HG03064 (cell line): ENCODE measurements at regions not wholly inside any gene's neighbourhood (a gene's known extent, or its start where the extent isn't known, plus 50 kb on each side); places are given as distances from the start of the nearest gene placed in this dataset.
A peak's percentile ranks its signal among the peaks of the same experiment; 100 is the strongest.
"Not testable (repeated sequence)": the region's sequence is repeated elsewhere in the genome, so short reads cannot be mapped to it uniquely, and the experiment has no call there.

Experiments used
- ATAC-seq: cut with Tn5 transposase; IDR thresholded peaks from one replicate; pipeline ENCODE4 v1.9.1; 2021; ENCODE audit warnings: low read depth; ENCODE audit not compliant: unreplicated experiment

DNA sequence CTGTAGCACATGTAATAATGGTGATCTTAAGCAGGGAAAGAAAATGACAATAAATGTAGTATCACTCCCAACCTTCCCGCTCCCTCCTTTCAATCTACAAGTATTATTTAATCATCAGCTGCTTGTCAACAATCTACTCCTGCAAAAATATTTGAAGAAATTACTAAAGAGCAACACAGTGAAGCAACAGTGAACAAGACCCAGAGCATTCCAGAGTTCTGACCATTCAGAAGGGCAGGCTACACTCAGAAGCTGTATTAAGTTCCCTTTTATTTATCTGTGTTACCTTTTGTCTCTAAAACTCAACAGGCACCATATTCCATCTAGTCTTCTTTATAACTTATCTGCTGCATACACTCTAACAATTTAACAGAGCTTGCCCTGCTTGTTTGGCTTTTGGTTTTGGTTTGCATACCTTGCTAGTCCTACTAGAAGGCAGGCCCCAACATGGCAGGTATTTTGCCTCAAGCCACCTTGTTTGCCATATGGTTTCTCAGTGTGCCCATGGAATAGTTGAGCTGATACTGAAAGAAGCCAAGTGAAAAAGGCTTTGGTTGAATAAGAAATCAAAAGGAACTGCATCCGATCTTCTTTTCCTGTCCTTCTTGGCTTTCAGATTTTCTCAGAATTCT, 253.9 kb downstream of the CEMIP2 start:
- ATAC-seq, result no peak

DNA sequence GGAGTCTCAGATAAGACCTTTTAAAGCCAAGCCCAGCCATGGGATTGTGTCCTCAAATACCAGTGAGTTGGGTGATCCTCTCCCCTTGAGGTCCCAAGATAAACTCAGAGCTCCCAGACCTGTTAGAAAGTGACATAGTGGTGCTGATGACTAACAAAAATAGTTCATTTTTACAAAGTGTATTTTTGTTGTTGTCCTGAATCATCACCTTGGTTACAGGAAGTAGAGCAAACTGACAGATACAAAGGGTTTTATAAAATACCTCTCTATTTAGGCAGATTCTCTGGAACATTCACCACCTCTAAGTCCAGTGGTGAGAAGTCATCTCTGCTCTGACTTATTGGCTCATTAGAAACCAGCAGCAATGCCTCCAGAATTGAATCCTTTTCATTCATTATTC, 259.3 kb downstream of the CEMIP2 start:
- ATAC-seq, result no peak

DNA sequence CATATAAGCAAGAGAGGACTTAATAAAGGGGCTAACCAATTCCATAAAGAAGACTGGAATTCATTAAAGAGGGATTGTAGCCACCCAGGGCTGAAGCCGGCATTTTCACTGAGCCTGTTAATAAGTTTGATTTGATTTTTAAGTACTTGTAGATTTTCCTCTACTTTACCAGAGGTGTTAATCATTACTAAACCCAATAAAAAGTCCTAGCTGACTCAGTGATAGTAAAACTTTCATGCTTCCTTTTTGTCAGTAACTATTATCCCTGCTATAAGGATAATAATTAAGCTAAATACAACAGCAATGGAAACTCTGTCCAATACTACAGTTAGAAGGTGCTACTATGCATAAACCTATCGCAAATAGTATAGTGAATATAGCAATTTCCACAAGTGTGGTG, 260.2 kb downstream of the CEMIP2 start:
- ATAC-seq, result not testable (repeated sequence)

DNA sequence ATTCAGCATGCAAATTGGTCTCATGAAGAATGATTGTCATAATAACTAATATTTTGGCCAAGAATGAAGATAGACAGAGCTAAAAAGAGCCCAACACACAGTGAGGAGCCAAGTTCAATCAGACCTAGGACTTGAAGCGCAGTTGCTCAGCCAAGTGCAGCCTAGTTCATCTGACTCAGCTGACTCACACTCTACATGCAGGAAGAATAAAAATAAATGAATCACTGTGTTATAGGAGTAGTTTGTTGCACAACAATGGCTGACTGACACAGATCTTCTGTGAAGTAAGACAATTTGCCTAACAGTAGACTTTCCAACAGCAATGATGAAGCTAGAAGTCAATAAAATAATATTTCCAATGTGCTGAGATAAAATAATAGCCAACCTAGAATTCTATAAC, 261.5 kb downstream of the CEMIP2 start:
- ATAC-seq, result no peak

DNA sequence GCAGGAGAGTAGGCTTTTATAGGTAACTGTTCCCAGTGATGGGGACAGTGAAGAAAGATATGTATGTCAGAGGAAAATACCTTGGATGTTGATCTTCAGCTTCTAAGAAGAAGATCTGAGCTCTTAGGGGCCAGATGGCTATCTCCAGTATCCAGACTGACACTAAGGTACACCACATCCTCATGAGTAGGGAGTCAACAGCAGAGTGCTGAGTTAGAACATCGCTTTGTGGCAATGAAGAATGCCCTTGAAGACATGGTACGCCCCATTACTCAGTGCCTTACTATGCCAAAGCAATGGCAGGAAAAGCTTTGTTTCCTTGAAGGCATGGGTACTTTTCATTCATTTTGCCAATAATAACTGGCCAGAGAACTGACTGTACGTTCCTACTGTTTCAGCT, 263.7 kb downstream of the CEMIP2 start:
- no peak for ATAC-seq

DNA sequence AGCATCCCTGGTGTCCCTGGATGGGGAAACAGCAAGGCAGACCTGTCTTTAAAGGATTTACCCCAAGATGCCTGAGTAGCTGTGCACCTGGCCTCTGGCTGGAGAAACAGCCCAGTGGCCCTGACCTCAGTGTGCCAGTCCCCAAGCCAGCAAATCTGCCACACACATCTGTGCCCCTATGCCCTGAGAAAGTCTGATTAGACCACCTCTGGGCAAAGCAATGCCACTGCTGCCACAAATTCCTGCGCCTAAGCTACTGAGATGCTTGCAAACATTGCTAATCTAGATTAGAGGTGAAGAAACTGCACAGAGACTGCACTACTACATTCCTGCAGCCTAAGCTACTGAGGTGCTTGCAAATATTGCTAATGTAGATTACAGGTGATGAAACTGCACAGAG, 269.6 kb downstream of the CEMIP2 start:
- no peak for ATAC-seq

DNA sequence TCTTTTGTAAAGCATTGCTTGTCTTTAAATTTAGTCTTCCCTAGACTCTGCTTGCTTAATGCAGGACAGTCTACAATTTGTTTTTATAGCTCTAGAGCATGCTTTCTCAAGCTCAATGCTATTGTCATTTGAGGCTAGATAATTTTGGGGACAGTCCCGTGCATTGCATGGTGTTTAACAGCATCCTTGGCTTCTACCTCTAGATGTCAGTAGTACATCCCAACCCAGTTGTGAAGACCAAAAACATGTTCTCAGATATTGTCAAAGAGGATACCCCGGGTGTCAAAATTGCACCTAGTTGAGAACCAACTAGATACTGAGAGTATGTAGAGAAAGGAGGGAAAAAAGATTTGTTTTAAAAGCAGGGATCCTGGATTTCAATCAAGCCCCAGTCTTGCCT, 277.5 kb downstream of the CEMIP2 start:
- no peak for ATAC-seq

DNA sequence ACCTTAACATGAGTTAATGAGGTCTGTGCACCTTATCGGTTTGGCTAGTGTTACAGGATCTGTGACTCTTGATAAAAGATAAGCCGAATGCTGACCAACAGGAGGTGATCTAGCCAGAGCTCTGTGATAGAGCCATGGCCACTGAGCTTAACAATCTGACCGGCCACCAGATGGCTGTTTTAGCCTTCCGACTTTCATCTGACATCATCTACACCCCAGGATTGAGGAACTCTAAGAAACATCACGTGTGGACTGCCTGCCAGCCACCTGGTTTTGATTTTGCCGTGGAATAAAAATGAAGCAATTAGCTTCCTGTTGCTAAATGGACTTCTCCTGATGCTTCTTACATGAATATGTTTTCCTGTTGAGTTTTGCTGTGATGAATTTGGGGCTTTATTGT, 281.3 kb downstream of the CEMIP2 start:
- ATAC-seq, result no peak

DNA sequence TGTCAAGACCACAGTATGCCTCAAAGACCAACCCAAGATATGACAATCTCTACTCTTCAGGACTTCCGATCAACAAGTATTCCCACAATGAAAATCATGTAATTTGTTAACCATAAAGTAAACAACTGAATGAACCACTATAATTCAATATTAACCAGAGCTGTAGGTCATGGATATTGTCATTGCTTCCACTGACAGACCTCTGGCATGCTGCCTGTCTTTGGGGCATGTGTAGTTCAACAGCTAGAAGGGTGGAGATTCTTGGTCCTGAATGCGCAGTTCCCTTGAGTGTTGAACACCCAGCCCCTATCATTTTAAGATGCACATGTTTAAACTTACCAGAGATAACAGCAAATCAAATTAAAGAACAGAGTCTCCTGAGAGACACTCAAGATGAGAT, 283.0 kb downstream of the CEMIP2 start:
- ATAC-seq, result no peak

DNA sequence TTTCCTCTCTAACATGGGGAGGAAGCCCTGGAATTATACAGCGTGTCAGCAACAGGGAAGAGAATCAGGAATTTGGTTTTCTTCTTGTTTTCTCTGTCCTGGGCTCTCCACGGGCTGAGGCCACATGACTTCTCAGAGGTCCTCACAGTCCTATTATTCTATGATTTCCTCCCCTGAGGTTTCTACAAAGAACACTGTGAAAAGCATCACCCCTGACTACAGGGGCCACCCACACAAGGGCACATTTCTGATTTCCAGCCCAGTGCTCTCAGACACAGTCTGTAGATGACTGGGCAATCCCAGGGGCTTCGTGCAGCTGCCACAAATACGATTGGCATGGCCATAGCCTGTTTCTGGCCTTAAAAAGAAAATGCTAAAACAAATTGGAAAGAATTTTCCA, 284.9 kb downstream of the CEMIP2 start:
- no peak for ATAC-seq

DNA sequence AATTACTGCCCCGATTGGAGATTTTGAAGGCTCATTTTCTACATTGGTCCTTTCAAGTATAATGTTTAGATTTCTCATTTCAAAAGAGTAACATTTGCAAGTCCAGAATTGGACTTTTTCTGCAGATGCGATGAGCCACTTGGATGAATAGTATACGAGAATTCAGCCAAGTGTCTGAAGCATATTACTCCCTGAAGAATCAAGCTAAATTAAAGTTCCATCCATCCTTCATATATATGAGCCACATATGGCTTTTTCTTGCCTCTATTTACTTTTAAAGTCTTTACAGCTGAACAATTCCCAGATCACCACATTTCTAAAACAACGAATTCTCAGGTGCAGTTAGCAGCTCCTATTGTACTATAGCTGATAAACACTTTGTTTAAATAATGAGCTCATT, 288.7 kb downstream of the CEMIP2 start:
- ATAC-seq, result no peak

DNA sequence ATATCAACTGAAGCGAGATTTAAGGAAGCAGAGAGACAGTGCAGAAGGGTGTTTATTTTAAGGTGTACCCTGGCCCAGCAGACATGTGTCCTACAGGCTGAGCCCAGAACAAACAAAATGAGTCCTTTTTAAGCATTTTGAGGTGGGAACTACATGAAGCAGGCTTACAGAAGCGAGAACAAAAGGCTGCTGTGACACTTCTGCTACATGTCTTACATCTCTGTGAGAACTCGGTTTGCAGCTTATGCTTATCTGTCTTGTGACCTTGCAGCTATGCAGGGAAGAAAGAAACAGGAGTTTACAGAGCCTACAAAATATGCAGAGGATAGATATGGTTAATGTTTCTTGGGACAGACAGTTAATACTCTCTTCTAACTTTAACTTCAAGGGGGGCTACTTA, 295.9 kb downstream of the CEMIP2 start:
- ATAC-seq, result no peak

DNA sequence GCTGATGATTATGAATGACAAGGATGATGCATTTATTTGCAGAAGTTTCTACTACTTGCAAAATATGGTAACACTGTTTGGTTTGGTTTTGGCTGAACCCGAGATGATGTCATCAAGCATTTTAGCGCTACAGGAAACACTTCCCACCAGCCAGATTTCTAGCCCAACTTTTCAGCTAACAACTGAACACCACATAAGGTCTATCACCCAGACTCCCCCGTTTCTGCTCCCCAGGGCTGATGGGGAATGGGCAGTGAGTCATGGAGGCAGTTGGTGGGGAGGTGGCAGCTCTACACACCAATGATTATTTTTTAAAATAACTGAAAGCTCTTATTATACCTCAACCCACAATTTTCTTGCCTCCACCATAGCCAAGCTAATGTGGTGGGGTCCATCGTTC, 302.9 kb downstream of the CEMIP2 start:
- ATAC-seq, result no peak

DNA sequence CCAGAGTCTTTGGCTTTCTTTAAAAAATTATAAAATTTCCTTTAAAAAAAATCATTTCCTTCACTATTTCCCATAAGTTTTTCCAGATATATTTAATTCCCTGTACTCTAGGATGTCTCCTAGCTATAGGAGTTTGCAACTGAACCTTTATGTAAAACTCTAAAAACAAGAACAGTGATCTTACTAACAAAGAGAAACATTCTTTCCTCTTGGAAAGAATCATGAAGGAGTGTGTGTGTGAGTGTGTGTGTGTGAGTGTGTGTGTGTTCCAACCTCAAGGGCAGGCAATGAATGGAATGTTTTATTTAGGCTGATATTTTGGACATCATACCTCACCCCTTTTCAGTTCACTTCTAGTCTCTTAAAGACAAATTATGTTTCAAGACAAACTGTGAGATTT, 309.2 kb downstream of the CEMIP2 start:
- no peak for ATAC-seq

DNA sequence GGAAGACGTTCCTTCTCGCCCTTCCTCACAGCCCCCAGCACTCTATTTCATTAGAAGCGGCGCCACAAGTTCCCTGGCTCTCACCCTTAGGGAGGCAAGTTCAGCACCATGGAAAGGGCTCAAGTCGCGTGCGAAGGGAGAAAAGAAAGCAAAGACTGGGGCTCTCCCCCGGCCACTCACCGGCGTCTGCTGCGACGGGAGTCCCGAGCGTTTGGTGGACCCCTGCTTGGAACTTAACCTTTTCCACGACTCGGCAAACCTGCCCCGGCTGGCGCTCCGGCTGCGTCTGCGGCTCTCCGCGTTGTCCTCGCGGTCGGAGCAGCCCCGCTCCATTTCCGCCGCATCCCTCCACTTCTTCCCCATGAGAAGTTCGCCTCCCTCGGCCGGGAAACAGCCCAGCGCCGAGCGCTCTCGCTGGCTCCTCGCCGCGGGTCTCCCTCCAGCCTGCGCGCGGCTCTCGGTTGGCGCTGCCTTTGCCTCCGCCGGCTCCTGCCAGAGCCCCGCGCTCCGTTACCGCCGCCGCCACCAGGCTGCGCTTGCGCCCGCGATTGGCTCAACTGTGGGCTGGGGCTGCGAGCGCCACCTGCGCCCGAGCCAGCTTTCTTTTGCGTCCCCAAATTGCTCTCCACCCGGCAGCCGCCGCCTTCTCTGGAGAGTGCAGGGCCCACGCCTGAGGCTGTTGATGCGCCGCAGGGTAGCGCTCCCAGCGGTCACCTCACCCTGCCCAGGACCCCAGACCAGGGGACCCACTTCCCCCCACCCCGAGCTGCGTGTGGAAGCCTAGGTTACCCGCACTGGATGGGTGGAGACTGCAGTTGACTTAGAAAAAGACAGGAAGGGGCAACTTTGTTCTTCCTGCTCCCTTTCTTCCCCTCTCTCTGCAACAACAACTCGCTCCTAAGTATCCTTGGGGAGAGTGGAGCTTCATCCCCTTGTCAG, 321.6 kb downstream of the CEMIP2 start:
- peak; percentile 79 for ATAC-seq

DNA sequence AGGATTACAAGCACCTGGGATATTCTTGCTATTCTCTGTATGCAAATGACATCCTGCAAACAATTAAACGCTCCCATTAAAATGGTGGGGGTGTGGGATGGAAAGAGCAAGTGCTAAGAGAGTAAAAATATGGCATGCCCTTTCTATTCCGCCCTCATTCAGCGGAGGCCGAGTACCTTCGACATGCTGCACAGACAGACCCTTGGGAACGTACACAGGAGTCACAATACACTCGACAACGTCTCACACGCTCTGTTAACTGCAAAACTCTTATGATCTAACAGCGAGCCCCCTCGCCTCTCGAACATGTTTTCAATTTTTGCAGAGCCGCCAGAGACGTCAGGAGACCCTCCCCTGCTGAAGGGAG, 322.2 kb downstream of the CEMIP2 start:
- no peak for ATAC-seq

DNA sequence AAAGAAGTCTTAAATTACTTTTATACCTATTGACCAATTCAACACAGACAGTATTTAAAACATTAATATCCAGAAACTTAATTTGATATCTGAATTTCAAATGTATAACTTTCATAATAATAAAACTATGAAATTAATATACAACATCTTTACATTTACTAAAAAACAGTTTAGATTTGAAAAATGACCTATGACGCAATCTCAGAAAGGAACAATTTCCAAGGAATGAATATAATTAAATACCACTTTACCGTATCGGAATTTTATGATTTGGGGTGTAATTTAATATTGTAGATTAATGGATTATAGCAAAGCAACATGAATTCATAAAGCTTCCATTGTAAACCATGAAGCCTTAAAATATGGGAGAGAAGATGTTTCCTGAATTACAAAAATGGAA, 321.5 kb upstream of the TRPM3 start:
- ATAC-seq, result no peak

DNA sequence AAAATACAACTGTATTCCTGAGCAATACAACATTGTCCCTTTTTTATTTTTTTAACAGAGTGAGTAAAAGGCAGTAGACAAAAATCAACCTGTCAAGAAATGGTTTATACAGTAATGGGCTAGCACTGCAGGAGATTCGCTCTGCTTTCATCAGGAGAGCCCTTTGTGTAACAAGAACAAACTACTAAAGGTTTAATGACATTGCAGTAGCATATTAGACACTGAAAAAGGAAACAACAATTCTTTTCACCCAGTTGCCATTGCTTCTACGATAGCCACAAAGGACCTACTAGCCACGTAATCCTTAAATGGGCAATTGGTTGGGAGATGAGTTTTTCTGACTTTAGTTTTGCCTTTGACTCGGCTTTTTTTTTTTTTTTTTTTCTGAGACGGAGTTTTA, 319.8 kb upstream of the TRPM3 start:
- no peak for ATAC-seq

DNA sequence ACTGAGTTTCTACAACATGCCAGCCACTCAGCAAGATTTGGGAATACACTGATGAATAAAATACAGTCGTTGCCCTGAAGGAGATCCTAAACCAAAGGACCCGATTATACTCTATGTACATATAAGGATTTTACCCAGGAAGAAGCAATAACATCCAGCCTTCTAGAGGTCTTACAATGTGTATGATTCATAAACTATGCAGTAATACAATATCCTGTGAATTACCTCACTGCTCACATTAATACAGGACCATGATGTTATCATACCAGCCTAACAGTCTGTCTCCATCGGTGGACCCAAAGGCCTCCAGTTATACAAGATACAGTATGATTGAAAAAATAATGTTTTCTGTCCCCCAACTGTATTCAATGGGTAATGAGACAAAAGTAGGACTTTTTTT, 310.5 kb upstream of the TRPM3 start:
- ATAC-seq, result no peak

DNA sequence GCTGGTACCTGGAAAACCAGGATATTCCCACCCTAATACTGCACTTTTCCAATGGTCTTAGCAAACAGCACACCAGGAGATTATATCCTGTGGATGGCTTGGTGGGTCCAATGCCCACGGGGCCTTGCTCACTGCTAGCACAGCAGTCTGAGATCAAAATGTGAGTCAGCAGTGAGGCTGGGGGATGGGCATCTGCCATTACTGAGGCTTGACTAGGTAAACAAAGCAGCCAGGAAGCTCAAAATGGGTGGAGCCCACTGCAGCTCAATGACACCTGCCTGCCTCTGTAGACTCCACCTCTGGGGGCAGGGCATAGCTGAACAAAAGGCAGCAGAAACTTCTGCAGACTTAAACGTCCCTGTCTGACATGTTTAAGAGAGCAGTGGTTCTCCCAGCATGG, 285.9 kb upstream of the TRPM3 start:
- not testable (repeated sequence) for ATAC-seq

DNA sequence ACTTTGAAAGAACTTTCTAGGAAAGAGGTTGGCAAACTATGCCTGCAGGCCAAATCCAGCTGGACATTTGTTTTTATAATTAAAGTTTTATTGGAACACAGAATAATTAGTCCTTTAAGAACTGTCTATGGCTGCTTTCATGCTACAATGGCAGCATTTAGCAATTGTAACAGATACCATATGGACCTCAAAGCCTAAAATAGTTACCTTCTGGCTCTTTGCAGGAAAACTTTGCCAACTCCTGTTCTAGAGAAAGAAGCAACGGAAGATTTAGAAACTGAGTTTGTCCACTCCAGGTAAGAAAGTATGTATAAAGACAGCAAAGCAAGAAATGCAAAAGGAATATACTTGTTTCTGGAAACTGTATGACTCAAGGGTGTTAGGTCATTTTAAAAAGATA, 281.7 kb upstream of the TRPM3 start:
- no peak for ATAC-seq

DNA sequence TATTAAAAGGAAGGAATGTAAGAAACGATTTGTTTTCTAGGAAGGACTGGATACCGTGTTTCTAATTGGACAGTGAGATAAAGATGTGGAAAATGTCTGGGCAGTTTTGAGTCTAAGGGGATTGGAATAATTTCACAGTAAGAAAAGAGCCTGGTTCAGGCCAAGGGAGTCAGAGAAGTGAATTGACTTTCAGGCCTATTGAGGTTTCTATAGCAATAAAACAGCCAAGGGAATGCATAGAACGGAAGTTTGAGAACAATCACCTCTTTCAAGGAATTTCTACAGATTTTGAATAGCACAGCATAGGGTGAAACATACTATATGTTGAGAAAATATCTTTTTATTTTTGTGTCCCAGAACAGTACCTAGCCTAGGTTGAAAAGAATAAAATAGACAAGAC, 271.6 kb upstream of the TRPM3 start:
- no peak for ATAC-seq
